ENCODE measurements at regions not wholly inside any gene's neighbourhood (a gene's known extent, or its start where the extent isn't known, plus 50 kb on each side); places are given as distances from the start of the nearest gene placed in this dataset.
"Not testable (repeated sequence)": the region's sequence is repeated elsewhere in the genome, so short reads cannot be mapped to it uniquely, and the experiment has no call there.

DNA sequence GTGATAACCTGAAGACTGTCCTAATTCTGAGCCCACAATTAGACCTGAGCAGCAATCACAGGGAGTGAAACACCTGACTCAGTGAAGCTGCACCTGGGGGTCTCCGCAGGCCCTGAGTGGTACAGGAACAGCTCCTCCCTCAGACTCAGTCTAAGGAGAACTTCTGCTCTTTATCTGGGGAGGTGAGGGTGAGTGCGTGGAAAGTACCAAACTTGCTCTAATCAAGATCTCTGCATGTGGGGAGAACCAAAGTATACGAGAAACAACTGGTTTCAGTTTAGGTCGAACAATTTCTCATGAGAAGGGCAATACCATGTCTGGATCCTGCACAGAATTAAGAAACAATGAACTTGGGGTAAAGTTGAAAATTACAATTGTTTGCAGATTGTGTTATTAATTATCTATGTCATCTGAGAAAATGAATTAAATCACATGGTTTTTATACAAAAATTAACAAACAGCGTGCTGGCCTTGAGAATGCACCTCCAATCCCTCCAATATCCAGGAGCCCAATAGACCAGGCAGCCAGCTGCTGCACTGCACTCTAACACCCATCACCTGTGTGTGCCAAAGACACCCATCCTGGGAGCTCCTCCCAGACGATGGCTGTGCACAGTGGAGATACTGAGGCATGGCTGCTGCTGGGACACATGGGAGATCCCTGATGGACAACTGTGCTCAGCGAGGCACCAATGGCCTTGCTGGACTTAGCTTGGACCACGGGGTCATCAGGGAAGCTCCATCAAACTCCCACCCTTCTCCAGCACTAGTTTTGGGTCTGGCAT is 828.8 kb downstream of the TMEM121 start:
- H3K27ac ChIP-seq (ENCODE audit: low read length): not testable (repeated sequence)
- WGBS (ENCODE audit: insufficient coverage, low lambda C conversion rate): 33% methylated on average over 1 of the region's 8 CpGs

DNA sequence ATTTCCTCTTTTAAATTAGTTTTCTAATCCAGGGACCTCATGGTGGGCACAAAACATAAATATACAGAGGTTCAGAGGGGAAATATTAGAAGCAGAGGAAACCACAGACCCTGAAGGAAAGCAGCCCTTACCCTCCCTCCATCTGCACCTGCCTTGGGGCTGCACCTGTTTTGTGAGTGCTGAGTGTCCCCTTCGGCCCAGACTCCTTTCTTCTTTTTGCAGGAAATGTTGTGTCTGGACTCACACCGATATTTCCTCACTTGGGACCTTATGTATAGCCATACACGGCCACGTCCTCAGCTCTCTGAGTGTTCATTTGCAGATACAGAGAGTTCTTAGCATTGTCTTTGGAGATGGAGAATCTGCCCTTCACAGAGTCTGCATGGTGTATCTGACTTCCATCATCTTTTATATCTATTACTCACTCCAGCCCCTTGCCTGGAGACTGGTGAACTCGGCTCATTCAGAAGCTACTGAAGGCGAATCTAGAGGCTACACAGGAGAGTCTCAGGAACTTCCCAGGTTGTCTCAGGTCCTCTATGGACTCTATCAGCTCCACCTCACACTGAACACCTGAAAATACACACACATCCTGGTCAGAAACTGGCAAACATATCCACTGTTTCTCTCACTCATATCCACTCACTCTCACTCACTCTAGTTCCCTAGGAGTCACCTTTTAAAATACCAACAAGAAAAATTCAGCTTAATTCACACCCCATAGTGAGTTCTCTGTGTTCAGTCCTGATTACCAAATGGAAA is 829.7 kb downstream of the TMEM121 start:
- not testable (repeated sequence) for DNase-seq; H3K27ac ChIP-seq (ENCODE audit: low read length)

More for the DNA sequence above, 828.8 kb downstream of the TMEM121 start:
- not testable (repeated sequence) for H3K36me3 ChIP-seq (ENCODE audit: control insufficient read depth, insufficient read depth, low read length); H3K4me3 ChIP-seq (ENCODE audit: low read length); H3K27me3 ChIP-seq (ENCODE audit: control insufficient read depth, insufficient read depth, low read length); DNase-seq; H3K9me3 ChIP-seq (ENCODE audit: control insufficient read depth, low read depth, low read length); H3K4me1 ChIP-seq (ENCODE audit: control insufficient read depth, insufficient read depth, low read length)

DNA sequence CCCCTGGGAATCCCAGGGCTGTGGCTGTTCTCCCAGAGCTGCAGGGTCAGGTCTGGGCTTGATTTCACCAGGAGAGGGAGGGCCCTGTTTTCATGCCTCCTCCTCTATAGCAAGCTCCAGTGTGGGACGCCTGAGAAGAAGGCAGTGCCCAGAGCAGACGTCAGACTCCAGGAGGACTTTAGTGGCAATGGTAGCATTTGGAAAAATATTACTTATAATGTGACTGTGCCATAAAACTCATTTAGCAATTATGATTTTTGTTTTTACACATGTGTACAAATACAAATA is 830.2 kb downstream of the TMEM121 start:
- H3K27me3 ChIP-seq (ENCODE audit: control insufficient read depth, insufficient read depth, low read length); H3K36me3 ChIP-seq (ENCODE audit: control insufficient read depth, insufficient read depth, low read length); H3K4me3 ChIP-seq (ENCODE audit: low read length); DNase-seq; H3K4me1 ChIP-seq (ENCODE audit: control insufficient read depth, insufficient read depth, low read length); H3K9me3 ChIP-seq (ENCODE audit: control insufficient read depth, low read depth, low read length); H3K27ac ChIP-seq (ENCODE audit: low read length): not testable (repeated sequence)
- WGBS (ENCODE audit: insufficient coverage, low lambda C conversion rate): no CpG with 5 or more reads among the region's 2 CpGs

More for the DNA sequence above, 829.7 kb downstream of the TMEM121 start:
- H3K4me3 ChIP-seq (ENCODE audit: low read length); H3K27me3 ChIP-seq (ENCODE audit: control insufficient read depth, insufficient read depth, low read length); H3K4me1 ChIP-seq (ENCODE audit: control insufficient read depth, insufficient read depth, low read length); H3K36me3 ChIP-seq (ENCODE audit: control insufficient read depth, insufficient read depth, low read length); H3K9me3 ChIP-seq (ENCODE audit: control insufficient read depth, low read depth, low read length): not testable (repeated sequence)
- WGBS (ENCODE audit: insufficient coverage, low lambda C conversion rate): no CpG with 5 or more reads among the region's 6 CpGs

DNA sequence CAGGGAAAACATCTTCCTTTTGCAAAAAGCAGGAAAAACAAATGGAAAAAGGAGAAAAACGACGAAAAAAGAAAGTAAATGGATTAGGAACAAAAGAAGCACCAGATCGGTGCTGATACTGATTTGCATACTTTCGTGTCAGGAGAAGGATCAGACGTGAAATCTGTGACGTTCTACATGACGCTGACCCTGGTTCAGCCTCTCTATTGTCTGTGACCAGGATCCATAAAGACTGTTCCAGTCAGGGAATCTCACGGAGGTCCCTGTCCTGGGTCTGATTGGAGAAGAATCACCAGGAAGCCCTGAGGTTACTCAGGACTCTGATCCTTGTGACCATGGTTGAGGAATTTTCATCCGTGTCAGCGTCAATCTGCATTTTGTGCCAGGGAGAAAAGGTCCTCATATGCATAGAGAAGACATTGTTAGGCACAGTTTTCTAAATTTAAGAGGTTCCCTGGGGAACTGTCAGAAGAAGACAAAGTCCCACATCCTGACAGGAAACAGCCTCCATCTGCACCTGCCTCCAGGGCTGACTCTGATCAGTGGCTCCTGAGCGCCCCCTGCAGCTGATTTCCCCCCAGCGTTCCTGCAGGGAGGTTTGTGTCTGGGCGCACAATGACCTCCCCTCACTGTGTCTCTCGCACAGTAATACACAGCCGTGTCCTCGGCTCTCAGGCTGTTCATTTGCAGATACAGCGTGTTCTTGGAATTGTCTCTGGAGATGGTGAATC is 832.9 kb downstream of the TMEM121 start:
- H3K36me3 ChIP-seq (ENCODE audit: control insufficient read depth, insufficient read depth, low read length); H3K4me3 ChIP-seq (ENCODE audit: low read length); H3K4me1 ChIP-seq (ENCODE audit: control insufficient read depth, insufficient read depth, low read length); H3K27me3 ChIP-seq (ENCODE audit: control insufficient read depth, insufficient read depth, low read length); DNase-seq; H3K27ac ChIP-seq (ENCODE audit: low read length); H3K9me3 ChIP-seq (ENCODE audit: control insufficient read depth, low read depth, low read length): not testable (repeated sequence)
- WGBS (ENCODE audit: insufficient coverage, low lambda C conversion rate): 53% methylated on average over 3 of the region's 17 CpGs

DNA sequence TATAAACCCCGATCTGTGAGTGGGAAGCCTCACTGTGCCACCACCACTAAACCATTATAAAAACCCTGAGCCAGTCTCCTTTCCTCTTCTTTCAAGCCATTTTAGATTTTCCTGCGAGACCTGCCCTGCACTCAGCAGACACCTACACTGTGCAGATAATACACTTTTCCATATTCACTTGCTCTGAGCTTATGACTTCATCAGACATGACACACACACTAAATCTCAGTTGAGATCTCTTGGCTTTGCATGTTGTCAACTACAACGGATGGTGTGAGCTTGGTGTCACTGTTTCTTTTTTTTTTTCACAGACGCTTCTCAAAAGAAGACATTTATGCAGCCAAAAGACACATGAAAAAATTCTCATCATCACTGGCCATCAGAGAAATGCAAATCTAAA is 839.0 kb downstream of the TMEM121 start:
- H3K9me3 ChIP-seq (ENCODE audit: control insufficient read depth, low read depth, low read length); H3K27ac ChIP-seq (ENCODE audit: low read length); DNase-seq; H3K4me3 ChIP-seq (ENCODE audit: low read length); H3K27me3 ChIP-seq (ENCODE audit: control insufficient read depth, insufficient read depth, low read length); H3K36me3 ChIP-seq (ENCODE audit: control insufficient read depth, insufficient read depth, low read length); H3K4me1 ChIP-seq (ENCODE audit: control insufficient read depth, insufficient read depth, low read length): not testable (repeated sequence)
- no CpG with 5 or more reads among the region's 4 CpGs for whole genome bisulfite sequencing (ENCODE audit: insufficient coverage, low lambda C conversion rate)

DNA sequence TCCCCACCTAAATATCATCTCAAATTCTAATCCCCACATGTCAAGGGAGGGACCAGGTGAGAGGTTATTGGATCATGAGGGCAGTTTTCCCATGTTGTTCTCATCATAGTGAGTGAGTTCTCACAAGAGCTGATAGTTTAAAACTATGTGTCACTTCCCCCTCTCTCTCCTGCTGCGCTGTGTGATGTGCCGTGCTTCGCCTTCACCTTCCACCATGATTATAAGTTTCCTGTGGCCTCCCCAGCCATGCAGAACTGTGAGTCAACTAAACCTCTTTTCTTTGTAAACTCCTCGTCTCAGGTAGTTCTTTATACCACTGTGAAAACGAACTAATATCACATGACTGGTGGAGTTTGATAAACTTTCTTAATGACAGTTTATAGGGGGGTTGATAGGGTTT is 839.5 kb downstream of the TMEM121 start:
- no CpG with 5 or more reads among the region's 5 CpGs for WGBS (ENCODE audit: insufficient coverage, low lambda C conversion rate)
- not testable (repeated sequence) for H3K27me3 ChIP-seq (ENCODE audit: control insufficient read depth, insufficient read depth, low read length); DNase-seq; H3K4me3 ChIP-seq (ENCODE audit: low read length); H3K4me1 ChIP-seq (ENCODE audit: control insufficient read depth, insufficient read depth, low read length); H3K9me3 ChIP-seq (ENCODE audit: control insufficient read depth, low read depth, low read length); H3K27ac ChIP-seq (ENCODE audit: low read length); H3K36me3 ChIP-seq (ENCODE audit: control insufficient read depth, insufficient read depth, low read length)

DNA sequence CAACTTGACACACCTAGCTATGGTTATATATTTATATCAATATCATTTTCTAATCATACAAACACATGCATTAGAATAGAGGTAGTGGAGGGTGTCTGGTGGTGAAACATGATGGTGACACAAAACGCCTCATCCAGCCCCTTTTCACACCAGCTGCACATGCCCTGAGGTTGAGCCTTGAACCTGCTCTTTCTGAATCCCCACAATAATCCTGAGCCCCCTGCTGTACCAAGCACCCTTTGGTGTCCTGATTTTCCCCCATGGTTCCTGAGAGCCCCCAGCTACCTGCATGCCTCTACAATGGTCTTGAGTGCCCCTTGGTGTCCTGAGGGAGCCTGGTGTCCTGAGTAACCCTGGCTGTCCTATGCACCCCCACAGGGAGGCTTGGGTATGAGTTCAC is 840.6 kb downstream of the TMEM121 start:
- H3K4me1 ChIP-seq (ENCODE audit: control insufficient read depth, insufficient read depth, low read length): not testable (repeated sequence)

DNA sequence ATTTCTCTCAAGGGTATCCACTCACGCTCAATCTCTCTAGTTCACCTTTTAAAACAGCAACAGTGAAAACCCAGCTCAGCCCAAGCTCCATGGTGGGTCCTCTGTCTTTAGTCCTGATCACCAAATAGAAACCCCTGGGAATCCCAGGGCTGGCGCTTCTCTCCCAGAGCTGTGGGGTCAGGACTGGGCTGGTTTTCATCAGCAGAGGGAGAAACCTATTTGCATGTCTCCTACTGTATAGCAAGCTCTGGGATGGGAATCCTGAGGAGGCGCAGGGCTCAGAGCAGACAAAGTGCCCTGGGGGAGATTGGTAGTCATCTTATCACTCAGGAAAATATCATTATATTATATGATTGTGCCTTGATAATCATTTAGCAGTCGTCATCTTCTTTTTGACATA is 843.1 kb downstream of the TMEM121 start:
- H3K4me1 ChIP-seq (ENCODE audit: control insufficient read depth, insufficient read depth, low read length); H3K27ac ChIP-seq (ENCODE audit: low read length); DNase-seq; H3K27me3 ChIP-seq (ENCODE audit: control insufficient read depth, insufficient read depth, low read length); H3K4me3 ChIP-seq (ENCODE audit: low read length); H3K9me3 ChIP-seq (ENCODE audit: control insufficient read depth, low read depth, low read length); H3K36me3 ChIP-seq (ENCODE audit: control insufficient read depth, insufficient read depth, low read length): not testable (repeated sequence)
- WGBS (ENCODE audit: insufficient coverage, low lambda C conversion rate): 0% methylated on average over 1 of the region's 4 CpGs

More for the DNA sequence above, 840.6 kb downstream of the TMEM121 start:
- H3K27ac ChIP-seq (ENCODE audit: low read length); DNase-seq; H3K36me3 ChIP-seq (ENCODE audit: control insufficient read depth, insufficient read depth, low read length); H3K9me3 ChIP-seq (ENCODE audit: control insufficient read depth, low read depth, low read length); H3K4me3 ChIP-seq (ENCODE audit: low read length); H3K27me3 ChIP-seq (ENCODE audit: control insufficient read depth, insufficient read depth, low read length): not testable (repeated sequence)
- no CpG with 5 or more reads among the region's 1 CpG for WGBS (ENCODE audit: insufficient coverage, low lambda C conversion rate)

DNA sequence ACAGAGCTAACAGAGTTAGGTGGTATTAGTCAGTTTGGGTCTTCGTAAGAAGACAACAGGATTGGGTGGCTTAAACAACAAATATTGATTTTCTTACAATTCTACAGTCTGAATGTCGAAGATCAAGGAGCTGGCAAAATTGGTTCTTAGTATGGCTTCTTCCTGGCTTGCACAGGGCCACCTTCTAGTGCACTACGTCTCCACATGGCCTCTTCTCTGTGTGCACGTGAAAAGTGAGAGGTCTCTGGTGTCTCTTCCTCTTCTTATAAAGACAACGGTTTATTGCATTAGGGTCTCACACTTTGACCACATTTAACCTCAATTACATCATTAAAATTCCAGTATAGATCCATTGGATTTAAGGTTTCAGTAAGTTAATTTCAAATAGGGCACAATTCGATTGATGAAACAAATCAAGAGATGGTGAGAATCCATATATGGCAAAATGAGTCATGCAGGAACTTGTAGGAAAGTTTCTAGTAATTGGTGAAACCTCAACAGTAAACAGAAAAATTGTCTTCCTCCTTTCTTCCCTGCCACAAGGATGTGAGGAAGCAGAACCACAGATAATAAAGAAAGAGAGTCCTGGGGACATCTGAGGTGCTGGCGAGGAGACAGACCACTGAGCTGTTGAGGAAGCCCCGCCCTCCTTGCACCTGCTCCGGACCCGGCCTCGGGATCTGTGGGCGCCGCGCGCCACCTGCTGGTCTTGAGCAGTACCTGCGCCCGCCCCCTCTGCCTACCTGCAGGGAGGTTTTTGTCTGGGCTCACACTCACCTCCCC is 846.7 kb downstream of the TMEM121 start:
- H3K36me3 ChIP-seq (ENCODE audit: control insufficient read depth, insufficient read depth, low read length): no peaks in the 10 kb centered on the region
- H3K27ac ChIP-seq (ENCODE audit: low read length): no peak overlapping the region
- H3K4me1 ChIP-seq (ENCODE audit: control insufficient read depth, insufficient read depth, low read length): no peaks in the 10 kb centered on the region
- peaks cover 5% of the 10 kb centered on the region for H3K9me3 ChIP-seq (ENCODE audit: control insufficient read depth, low read depth, low read length)
- H3K27me3 ChIP-seq (ENCODE audit: control insufficient read depth, insufficient read depth, low read length): no peaks in the 10 kb centered on the region
- 0% methylated on average over 1 of the region's 17 CpGs for WGBS (ENCODE audit: insufficient coverage, low lambda C conversion rate)
- DNase-seq: no peak
- no peak overlapping the region for H3K4me3 ChIP-seq (ENCODE audit: low read length)

DNA sequence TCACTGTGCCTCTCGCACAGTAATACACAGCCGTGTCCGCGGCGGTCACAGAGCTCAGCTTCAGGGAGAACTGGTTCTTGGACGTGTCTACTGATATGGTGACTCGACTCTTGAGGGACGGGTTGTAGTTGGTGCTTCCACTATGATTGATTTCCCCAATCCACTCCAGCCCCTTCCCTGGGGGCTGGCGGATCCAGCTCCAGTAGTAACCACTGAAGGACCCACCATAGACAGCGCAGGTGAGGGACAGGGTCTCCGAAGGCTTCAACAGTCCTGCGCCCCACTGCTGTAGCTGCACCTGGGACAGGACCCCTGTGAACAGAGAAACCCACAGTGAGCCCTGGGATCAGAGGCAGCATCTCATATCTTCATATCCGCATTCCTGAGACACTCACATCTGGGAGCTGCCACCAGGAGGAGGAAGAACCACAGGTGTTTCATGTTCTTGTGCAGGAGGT is 847.3 kb downstream of the TMEM121 start:
- H3K27me3 ChIP-seq (ENCODE audit: control insufficient read depth, insufficient read depth, low read length); DNase-seq; H3K4me1 ChIP-seq (ENCODE audit: control insufficient read depth, insufficient read depth, low read length); H3K27ac ChIP-seq (ENCODE audit: low read length); H3K4me3 ChIP-seq (ENCODE audit: low read length); H3K9me3 ChIP-seq (ENCODE audit: control insufficient read depth, low read depth, low read length); H3K36me3 ChIP-seq (ENCODE audit: control insufficient read depth, insufficient read depth, low read length): not testable (repeated sequence)
- no CpG with 5 or more reads among the region's 13 CpGs for WGBS (ENCODE audit: insufficient coverage, low lambda C conversion rate)

Measured in large intestine (tissue), 3 donors.